ENCODE measurements at regions not wholly inside any gene's neighbourhood (a gene's known extent, or its start where the extent isn't known, plus 50 kb on each side); places are given as distances from the start of the nearest gene placed in this dataset.

- Histone ChIP-seq H3K9ac (ENCODE audit: insufficient read depth, low read length, poor library complexity, severe bottlenecking) (no peak overlapping the region), H4K20me1 (ENCODE audit: insufficient read depth, low read length) (no peaks in the 10 kb centered on the region), H3K4me3 (replicated peaks in 1 of 3; ENCODE audit: low read depth in 2 of 3, low read length in 3 of 3) (no peak overlapping the region), H3K36me3 (replicated peaks in 1 of 2; ENCODE audit: control insufficient read depth in 1 of 2, insufficient read depth in 2 of 2, low read length in 2 of 2) (no peaks in the 10 kb centered on the region), H3K4me1 (ENCODE audit: control insufficient read depth in 1 of 2, insufficient read depth in 2 of 2, low read length in 2 of 2) (peaks cover 7 to 10% of the 10 kb centered on the region in 2 donors), H3K9me3 (replicated peaks in 1 of 2; ENCODE audit: control insufficient read depth in 1 of 2, insufficient read depth in 1 of 2, low read length in 2 of 2) (peaks cover under 1 to 5% of the 10 kb centered on the region in 2 donors), H3K27me3 (ENCODE audit: control insufficient read depth in 2 of 2, insufficient read depth in 2 of 2, low read length in 2 of 2) (no peaks in the 10 kb centered on the region), H3K79me2 (ENCODE audit: insufficient read depth, low read length) (no peaks in the 10 kb centered on the region), H3K4me2 (replicated peaks; ENCODE audit: extremely low read depth, low read length, poor library complexity, severe bottlenecking) (no peak overlapping the region), H2AFZ (ENCODE audit: insufficient read depth, low read depth, low read length, poor library complexity, severe bottlenecking) (no peak overlapping the region), H3K27ac (ENCODE audit: low read depth in 1 of 2, low read length in 2 of 2) (no peak overlapping the region)
- intact Hi-C loops (cut with micrococcal nuclease): no loop called here
- Mint-ChIP-seq H3K9me3 (peaks cover under 1 to 21% (median 17%) of the 10 kb centered on the region in 7 donors), H3K4me3 (no peak overlapping the region), H3K27me3 (ENCODE audit: low read depth in 3 of 3) (peaks cover 0 to 1% (median 0%) of the 10 kb centered on the region in 3 donors), H3K27ac (no peak overlapping the region), H3K4me1 (peaks cover 14% of the 10 kb centered on the region), H3K36me3 (no peaks in the 10 kb centered on the region)
- no peak for DNase-seq
- TF ChIP-seq, protein P1, sequence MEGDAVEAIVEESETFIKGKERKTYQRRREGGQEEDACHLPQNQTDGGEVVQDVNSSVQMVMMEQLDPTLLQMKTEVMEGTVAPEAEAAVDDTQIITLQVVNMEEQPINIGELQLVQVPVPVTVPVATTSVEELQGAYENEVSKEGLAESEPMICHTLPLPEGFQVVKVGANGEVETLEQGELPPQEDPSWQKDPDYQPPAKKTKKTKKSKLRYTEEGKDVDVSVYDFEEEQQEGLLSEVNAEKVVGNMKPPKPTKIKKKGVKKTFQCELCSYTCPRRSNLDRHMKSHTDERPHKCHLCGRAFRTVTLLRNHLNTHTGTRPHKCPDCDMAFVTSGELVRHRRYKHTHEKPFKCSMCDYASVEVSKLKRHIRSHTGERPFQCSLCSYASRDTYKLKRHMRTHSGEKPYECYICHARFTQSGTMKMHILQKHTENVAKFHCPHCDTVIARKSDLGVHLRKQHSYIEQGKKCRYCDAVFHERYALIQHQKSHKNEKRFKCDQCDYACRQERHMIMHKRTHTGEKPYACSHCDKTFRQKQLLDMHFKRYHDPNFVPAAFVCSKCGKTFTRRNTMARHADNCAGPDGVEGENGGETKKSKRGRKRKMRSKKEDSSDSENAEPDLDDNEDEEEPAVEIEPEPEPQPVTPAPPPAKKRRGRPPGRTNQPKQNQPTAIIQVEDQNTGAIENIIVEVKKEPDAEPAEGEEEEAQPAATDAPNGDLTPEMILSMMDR (IDR thresholded peaks at IDR 0.05): no peak
- WGBS (ENCODE audit: insufficient coverage): no CpG with 5 or more reads among the region's 1 CpG
Observed at GRCh38 chr13:109426690-109426990, 359.7 kb downstream of the IRS2 start.

GRCh38 chr13:109425821-109426689, 360.3 kb downstream of the IRS2 start:
- WGBS (ENCODE audit: insufficient coverage): 50% methylated on average over 2 of the region's 5 CpGs
- Histone ChIP-seq H3K4me1 (ENCODE audit: control insufficient read depth in 1 of 2, insufficient read depth in 2 of 2, low read length in 2 of 2) (peaks cover 7 to 10% of the 10 kb centered on the region in 2 donors), H4K20me1 (ENCODE audit: insufficient read depth, low read length) (no peaks in the 10 kb centered on the region), H3K27me3 (ENCODE audit: control insufficient read depth in 2 of 2, insufficient read depth in 2 of 2, low read length in 2 of 2) (no peaks in the 10 kb centered on the region), H3K36me3 (replicated peaks in 1 of 2; ENCODE audit: control insufficient read depth in 1 of 2, insufficient read depth in 2 of 2, low read length in 2 of 2) (no peaks in the 10 kb centered on the region), H3K27ac (ENCODE audit: low read depth in 1 of 2, low read length in 2 of 2) (no peak overlapping the region), H3K9me3 (replicated peaks in 1 of 2; ENCODE audit: control insufficient read depth in 1 of 2, insufficient read depth in 1 of 2, low read length in 2 of 2) (peaks cover 0 to 5% of the 10 kb centered on the region in 2 donors), H3K79me2 (ENCODE audit: insufficient read depth, low read length) (no peaks in the 10 kb centered on the region), H3K4me2 (replicated peaks; ENCODE audit: extremely low read depth, low read length, poor library complexity, severe bottlenecking) (no peak overlapping the region), H3K4me3 (replicated peaks in 1 of 3; ENCODE audit: low read depth in 2 of 3, low read length in 3 of 3) (no peak overlapping the region), H3K9ac (ENCODE audit: insufficient read depth, low read length, poor library complexity, severe bottlenecking) (no peak overlapping the region), H2AFZ (ENCODE audit: insufficient read depth, low read depth, low read length, poor library complexity, severe bottlenecking) (no peak overlapping the region)
- Mint-ChIP-seq H3K9me3 (peaks cover 0 to 19% (median 15%) of the 10 kb centered on the region in 7 donors), H3K36me3 (no peaks in the 10 kb centered on the region), H3K27ac (peak overlapping the region in 1 of 7 donors; percentile 23), H3K4me1 (peaks cover 14% of the 10 kb centered on the region), H3K4me3 (no peak overlapping the region), H3K27me3 (ENCODE audit: low read depth in 3 of 3) (peaks cover 0 to 1% (median 0%) of the 10 kb centered on the region in 3 donors)
- intact Hi-C loops (cut with micrococcal nuclease): no loop called here
- DNase-seq: no peak
- TF ChIP-seq, protein P1 (IDR thresholded peaks at IDR 0.05): no peak

Data from CD14-positive monocyte (primary cell).